Activated B cell treated with CpG ODN at 0.5 μM for 24 hours (primary cell): ENCODE measurements at regions not wholly inside any gene's neighbourhood (a gene's known extent, or its start where the extent isn't known, plus 50 kb on each side); places are given as distances from the start of the nearest gene placed in this dataset.

ENCODE experiments used
- ATAC-seq: fragments of 200-7000 bp; cut with Tn5 transposase; one replicate; pipeline ENCODE4 v1.10.0; 2021; ENCODE audit warnings: low read depth, mild to moderate bottlenecking, moderate library complexity
- CTCF ChIA-PET: fragments of 350-600 bp; sonication (Branson Sonifier 250); formaldehyde crosslinking; loops from one replicate; lab custom pipeline; 2021; ENCODE audit warnings: antibody characterized with exemption; lab: Charles Lee
- POLR2A ChIA-PET: fragments of 350-600 bp; sonication (Branson Sonifier 250); formaldehyde crosslinking; loops from one replicate; lab custom pipeline; 2021; ENCODE audit warnings: antibody characterized with exemption; lab: Charles Lee
- DNase-seq: peaks from one replicate; pipeline ENCODE4 v3.0.0; 2022
- H3K27ac Mint-ChIP-seq: one replicate; pipeline ENCODE4 v1.8.0; 2020; ENCODE audit warnings: mixed read lengths
- H3K27me3 Mint-ChIP-seq: one replicate; pipeline ENCODE4 v1.8.0; 2021; ENCODE audit warnings: mixed read lengths
- H3K36me3 Mint-ChIP-seq: one replicate; pipeline ENCODE4 v1.8.0; 2021; ENCODE audit warnings: low read depth, mixed read lengths
- H3K4me1 Mint-ChIP-seq: one replicate; pipeline ENCODE4 v1.8.0; 2021; ENCODE audit warnings: mixed read lengths
- H3K4me3 Mint-ChIP-seq: one replicate; pipeline ENCODE4 v1.8.0; 2020; ENCODE audit warnings: mild to moderate bottlenecking, mixed read lengths
- H3K9me3 Mint-ChIP-seq: one replicate; pipeline ENCODE4 v1.8.0; 2020; ENCODE audit warnings: mixed read lengths
- intact Hi-C: fragments of 100-400 bp; cut with micrococcal nuclease; formaldehyde crosslinking; loops from one replicate; pipeline ENCODE4 v1.15.1; 2024
- TF ChIP-seq, protein P1 (sequence below): fragments of 200-600 bp; IDR thresholded peaks from one replicate; pipeline ENCODE4 v1.8.0; 2022; ENCODE audit warnings: antibody characterized with exemption, mild to moderate bottlenecking

DNA sequence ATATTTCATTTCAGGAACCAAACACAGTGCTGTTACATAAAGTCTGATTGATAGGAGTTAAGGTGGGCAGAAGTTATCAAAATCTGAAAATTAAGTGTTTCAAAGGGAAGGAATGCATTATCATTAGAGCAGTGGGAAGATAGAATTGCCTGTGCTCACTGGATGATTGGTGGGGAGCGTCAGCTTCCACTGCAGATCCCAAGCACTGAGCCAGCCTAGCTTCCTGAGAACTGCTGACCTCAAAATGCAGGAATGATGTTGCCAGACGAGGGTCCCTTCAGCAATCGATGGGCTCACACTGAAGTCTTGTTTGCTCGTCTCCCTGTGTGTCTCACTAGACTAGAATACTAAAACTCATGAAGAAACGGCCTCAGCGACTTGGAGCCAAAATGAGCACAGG is 110.0 kb upstream of the PHACTR1 start:
- ChIA-PET POLR2A (interaction anchor here (0.5 kb wide), 1 partner anchor 1912 kb away, joined by 3 read pairs; the partner anchor contains the start of gene PAK1IP1), CTCF (interaction anchor here (1.4 to 6.1 kb wide), 4 partner anchors 10 to 950 kb away, joined by 3 to 44 read pairs (median 12); partner anchors contain the start of gene EDN1)
- Mint-ChIP-seq H3K27me3 (peaks cover 3% of the 10 kb centered on the region), H3K4me3 (no peak overlapping the region), H3K27ac (no peak overlapping the region), H3K9me3 (no peaks in the 10 kb centered on the region), H3K36me3 (no peaks in the 10 kb centered on the region), H3K4me1 (peaks cover 30% of the 10 kb centered on the region)
- TF ChIP-seq, protein P1, sequence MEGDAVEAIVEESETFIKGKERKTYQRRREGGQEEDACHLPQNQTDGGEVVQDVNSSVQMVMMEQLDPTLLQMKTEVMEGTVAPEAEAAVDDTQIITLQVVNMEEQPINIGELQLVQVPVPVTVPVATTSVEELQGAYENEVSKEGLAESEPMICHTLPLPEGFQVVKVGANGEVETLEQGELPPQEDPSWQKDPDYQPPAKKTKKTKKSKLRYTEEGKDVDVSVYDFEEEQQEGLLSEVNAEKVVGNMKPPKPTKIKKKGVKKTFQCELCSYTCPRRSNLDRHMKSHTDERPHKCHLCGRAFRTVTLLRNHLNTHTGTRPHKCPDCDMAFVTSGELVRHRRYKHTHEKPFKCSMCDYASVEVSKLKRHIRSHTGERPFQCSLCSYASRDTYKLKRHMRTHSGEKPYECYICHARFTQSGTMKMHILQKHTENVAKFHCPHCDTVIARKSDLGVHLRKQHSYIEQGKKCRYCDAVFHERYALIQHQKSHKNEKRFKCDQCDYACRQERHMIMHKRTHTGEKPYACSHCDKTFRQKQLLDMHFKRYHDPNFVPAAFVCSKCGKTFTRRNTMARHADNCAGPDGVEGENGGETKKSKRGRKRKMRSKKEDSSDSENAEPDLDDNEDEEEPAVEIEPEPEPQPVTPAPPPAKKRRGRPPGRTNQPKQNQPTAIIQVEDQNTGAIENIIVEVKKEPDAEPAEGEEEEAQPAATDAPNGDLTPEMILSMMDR, result no peak
- ATAC-seq (no peak), DNase-seq (no peak)
- intact Hi-C loops, result loop anchor here (1.0 to 10.0 kb wide), 5 partner anchors 102 to 1019 kb away; no protein-coding TSS in a partner anchor

DNA sequence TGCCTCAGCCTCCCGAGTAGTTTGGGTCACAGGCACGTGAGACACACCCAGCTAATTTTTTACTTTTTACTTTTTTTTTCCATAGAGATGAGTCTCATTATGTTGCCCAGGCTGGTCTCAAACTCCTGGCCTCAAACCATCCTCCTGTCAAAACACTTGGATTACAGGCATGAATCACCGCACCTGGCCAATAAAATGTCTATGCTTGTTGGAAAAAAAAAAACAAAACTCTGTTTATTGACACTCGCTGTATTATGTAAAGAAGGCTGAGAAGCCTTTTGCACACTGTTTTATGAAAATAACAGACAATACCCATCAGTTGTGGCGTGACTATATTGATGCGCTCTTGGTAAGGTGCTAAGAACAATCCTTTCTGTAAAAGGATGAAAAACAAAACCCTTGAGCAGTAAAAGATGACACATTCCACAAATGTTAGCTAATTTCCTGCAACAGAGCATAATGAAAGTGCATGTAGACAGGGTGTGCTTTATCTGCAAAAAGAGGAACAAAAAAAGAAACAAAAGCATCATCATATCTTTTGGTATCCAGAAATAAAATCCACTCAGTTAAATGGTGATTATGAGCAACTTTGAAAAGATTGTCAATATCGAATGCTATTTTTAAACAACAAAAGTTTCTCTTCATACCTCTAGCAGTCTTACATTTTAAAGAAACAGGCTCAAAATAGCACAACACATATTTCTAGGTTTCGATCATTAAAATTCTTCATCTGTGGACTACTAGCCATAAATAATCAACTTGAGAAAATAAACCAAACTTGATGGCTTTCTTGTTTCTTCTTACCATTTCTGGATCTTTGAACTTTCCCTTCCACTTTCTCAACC is 108.3 kb upstream of the PHACTR1 start:
- POLR2A ChIA-PET, result no interaction called here
- TF ChIP-seq, protein P1, result no peak
- peak; percentile 29 for ATAC-seq
- H3K27ac Mint-ChIP-seq, result no peak overlapping the region
- intact Hi-C loops, result loop anchor here (5.0 to 10.0 kb wide), 4 partner anchors 103 to 1021 kb away; no protein-coding TSS in a partner anchor
- H3K4me1 Mint-ChIP-seq, result peaks cover 19% of the 10 kb centered on the region
- H3K36me3 Mint-ChIP-seq, result no peaks in the 10 kb centered on the region
- H3K9me3 Mint-ChIP-seq, result no peaks in the 10 kb centered on the region
- CTCF ChIA-PET, result interaction anchor here (1.0 to 6.1 kb wide), 4 partner anchors 11 to 952 kb away, joined by 3 to 44 read pairs (median 8); no protein-coding TSS in a partner anchor
- DNase-seq, result no peak
- peaks cover 9% of the 10 kb centered on the region for H3K27me3 Mint-ChIP-seq
- H3K4me3 Mint-ChIP-seq, result peak overlapping the region; percentile 17

DNA sequence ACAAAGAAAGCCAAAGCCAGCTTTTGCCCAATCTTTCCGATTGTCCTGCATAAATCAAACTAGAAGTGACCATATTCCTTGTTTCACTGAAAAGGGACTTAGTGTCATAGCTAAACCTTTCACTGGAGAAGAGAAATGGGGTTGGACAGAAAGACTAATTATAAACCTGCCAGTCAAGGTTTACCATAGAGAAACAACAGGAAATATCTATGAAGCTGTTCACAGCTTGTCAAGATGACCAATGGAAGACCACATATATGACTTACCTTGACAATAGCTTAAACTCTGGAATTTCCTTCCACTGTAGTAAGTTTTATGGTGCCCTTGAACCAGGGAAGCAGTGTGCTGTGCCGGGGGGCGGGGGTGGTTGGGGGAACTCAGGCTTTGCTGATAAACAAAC is 107.7 kb upstream of the PHACTR1 start:
- ATAC-seq, result no peak
- CTCF ChIA-PET, result interaction anchor here (1.0 to 6.1 kb wide), 2 partner anchors 319 to 952 kb away, joined by 4 to 44 read pairs; no protein-coding TSS in a partner anchor

GRCh38 chr6:12609751-12610150 is 106.8 kb upstream of the PHACTR1 start:
- Mint-ChIP-seq H3K36me3 (no peaks in the 10 kb centered on the region), H3K9me3 (no peaks in the 10 kb centered on the region), H3K4me3 (no peak overlapping the region), H3K27ac (no peak overlapping the region), H3K4me1 (peaks cover 19% of the 10 kb centered on the region), H3K27me3 (peaks cover 9% of the 10 kb centered on the region)
- DNase-seq (no peak), ATAC-seq (no peak)
- ChIA-PET CTCF (interaction anchor here (6.1 kb wide), 1 partner anchor 953 kb away, joined by 44 read pairs; no protein-coding TSS in a partner anchor), POLR2A (no interaction called here)
- intact Hi-C loops, result loop anchor here (5.0 to 10.0 kb wide), 4 partner anchors 105 to 1022 kb away; no protein-coding TSS in a partner anchor
- TF ChIP-seq, protein P1, result no peak

More for the DNA sequence above, 107.7 kb upstream of the PHACTR1 start:
- TF ChIP-seq, protein P1, result no peak
- no peak for DNase-seq
- Mint-ChIP-seq H3K36me3 (no peaks in the 10 kb centered on the region), H3K9me3 (no peaks in the 10 kb centered on the region), H3K4me3 (no peak overlapping the region), H3K4me1 (peaks cover 19% of the 10 kb centered on the region), H3K27me3 (peaks cover 9% of the 10 kb centered on the region), H3K27ac (no peak overlapping the region)
- intact Hi-C loops, result loop anchor here (5.0 to 10.0 kb wide), 4 partner anchors 104 to 1022 kb away; no protein-coding TSS in a partner anchor
- POLR2A ChIA-PET, result interaction anchor here (0.6 kb wide), 1 partner anchor 1495 kb away, joined by 3 read pairs; no protein-coding TSS in a partner anchor

- DNase-seq (no peak), ATAC-seq (no peak)
- intact Hi-C loops, result no loop called here
- TF ChIP-seq, protein P1, result no peak
- Mint-ChIP-seq H3K4me1 (peaks cover 16% of the 10 kb centered on the region), H3K27me3 (peaks cover 9% of the 10 kb centered on the region), H3K4me3 (no peak overlapping the region), H3K36me3 (no peaks in the 10 kb centered on the region), H3K27ac (no peak overlapping the region), H3K9me3 (no peaks in the 10 kb centered on the region)
- POLR2A ChIA-PET, result interaction anchor here (0.7 kb wide), 1 partner anchor 908 kb away, joined by 3 read pairs; no protein-coding TSS in a partner anchor
- CTCF ChIA-PET, result no interaction called here
Measured at GRCh38 chr6:12610862-12611261, 105.7 kb upstream of the PHACTR1 start.
